ENCODE measurements at regions not wholly inside any gene's neighbourhood (a gene's known extent, or its start where the extent isn't known, plus 50 kb on each side); places are given as distances from the start of the nearest gene placed in this dataset.

GRCh38 chr20:47872341-47872740, 87.1 kb upstream of the SULF2 start:
- Mint-ChIP-seq H3K27me3 (ENCODE audit: low read depth in 3 of 3) (peaks cover 0 to 3% (median 0%) of the 10 kb centered on the region in 3 donors), H3K9me3 (no peaks in the 10 kb centered on the region), H3K36me3 (no peaks in the 10 kb centered on the region), H3K4me1 (no peaks in the 10 kb centered on the region), H3K27ac (no peak overlapping the region), H3K4me3 (no peak overlapping the region)
- DNase-seq, result no peak

- Mint-ChIP-seq H3K4me1 (no peaks in the 10 kb centered on the region), H3K27ac (no peak overlapping the region), H3K9me3 (no peaks in the 10 kb centered on the region), H3K27me3 (ENCODE audit: low read depth in 3 of 3) (peaks cover 0 to 3% (median 1%) of the 10 kb centered on the region in 3 donors), H3K4me3 (no peak overlapping the region), H3K36me3 (no peaks in the 10 kb centered on the region)
- no peak for DNase-seq
Measured at GRCh38 chr20:47870475-47870874, 85.2 kb upstream of the SULF2 start.

DNA sequence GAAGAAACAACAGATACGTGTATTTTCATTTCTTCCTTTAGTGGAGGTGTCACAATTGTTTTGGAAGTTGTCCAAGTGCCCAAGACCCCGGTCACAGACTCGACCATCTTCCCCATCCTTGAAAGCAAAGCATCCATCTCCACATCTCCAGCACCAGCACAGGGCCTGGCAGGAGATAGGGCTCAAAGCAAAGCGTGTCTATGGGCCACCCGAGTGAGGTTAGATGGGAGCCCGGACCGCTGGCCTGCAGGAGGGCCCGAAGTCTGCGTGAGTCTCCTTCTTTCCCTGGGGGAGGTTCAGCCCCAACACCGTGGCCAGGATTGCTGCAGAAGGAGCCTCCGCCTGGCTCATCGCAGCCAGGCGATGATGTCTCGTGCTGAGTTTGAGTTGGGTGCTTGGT, 83.5 kb upstream of the SULF2 start:
- no peak overlapping the region for H3K27ac Mint-ChIP-seq
- H3K36me3 Mint-ChIP-seq, result no peaks in the 10 kb centered on the region
- DNase-seq, result no peak
- no peaks in the 10 kb centered on the region for H3K9me3 Mint-ChIP-seq
- no peak overlapping the region for H3K4me3 Mint-ChIP-seq
- peaks cover 1 to 5% (median 2%) of the 10 kb centered on the region in 3 donors for H3K27me3 Mint-ChIP-seq (ENCODE audit: low read depth in 3 of 3)
- no peaks in the 10 kb centered on the region for H3K4me1 Mint-ChIP-seq

GRCh38 chr20:47868236-47868635, 83.0 kb upstream of the SULF2 start:
- no peak for DNase-seq
- Mint-ChIP-seq H3K36me3 (no peaks in the 10 kb centered on the region), H3K4me1 (no peaks in the 10 kb centered on the region), H3K4me3 (no peak overlapping the region), H3K27ac (no peak overlapping the region), H3K27me3 (ENCODE audit: low read depth in 3 of 3) (peaks cover 1 to 5% (median 2%) of the 10 kb centered on the region in 3 donors), H3K9me3 (peaks cover 0 to 1% (median 0%) of the 10 kb centered on the region in 6 donors)

DNA sequence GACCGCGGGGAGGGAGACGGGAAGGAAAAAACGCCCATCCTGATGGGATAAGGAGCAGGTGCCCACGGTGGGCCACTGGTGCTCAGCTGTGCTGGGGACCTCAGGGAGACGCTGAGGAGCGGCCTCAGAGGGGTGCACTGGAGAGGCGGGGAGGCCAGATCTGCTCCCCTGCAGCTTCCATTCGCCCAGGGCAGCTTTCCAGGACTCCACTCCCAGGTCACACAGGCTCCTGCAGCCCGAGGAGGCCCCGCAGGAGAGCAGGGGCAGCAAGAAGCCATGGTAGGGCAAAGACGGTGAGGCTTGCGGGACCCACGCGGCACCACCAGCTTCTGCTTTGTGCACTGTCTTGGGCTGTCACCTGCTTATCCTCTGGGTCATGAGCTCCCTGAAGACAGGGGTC, 82.5 kb upstream of the SULF2 start:
- Mint-ChIP-seq H3K27ac (no peak overlapping the region), H3K4me3 (no peak overlapping the region), H3K4me1 (no peaks in the 10 kb centered on the region), H3K9me3 (peaks cover 0 to 1% (median 0%) of the 10 kb centered on the region in 6 donors), H3K27me3 (ENCODE audit: low read depth in 3 of 3) (peaks cover 1 to 5% (median 2%) of the 10 kb centered on the region in 3 donors), H3K36me3 (no peaks in the 10 kb centered on the region)
- DNase-seq, result no peak

GRCh38 chr20:47866480-47866879, 81.2 kb upstream of the SULF2 start:
- DNase-seq, result no peak
- peaks cover 0 to 1% (median 0%) of the 10 kb centered on the region in 6 donors for H3K9me3 Mint-ChIP-seq

GRCh38 chr20:47865912-47866311, 80.6 kb upstream of the SULF2 start:
- Mint-ChIP-seq H3K9me3 (peaks cover 0 to 1% (median 0%) of the 10 kb centered on the region in 6 donors), H3K4me3 (no peak overlapping the region), H3K27ac (no peak overlapping the region), H3K4me1 (no peaks in the 10 kb centered on the region), H3K27me3 (ENCODE audit: low read depth in 3 of 3) (peaks cover 1 to 10% (median 4%) of the 10 kb centered on the region in 3 donors), H3K36me3 (no peaks in the 10 kb centered on the region)
- DNase-seq, result no peak

More at GRCh38 chr20:47866480-47866879, 81.2 kb upstream of the SULF2 start:
- no peak overlapping the region for H3K27ac Mint-ChIP-seq
- H3K27me3 Mint-ChIP-seq (ENCODE audit: low read depth in 3 of 3), result peaks cover 1 to 8% (median 4%) of the 10 kb centered on the region in 3 donors
- no peaks in the 10 kb centered on the region for H3K36me3 Mint-ChIP-seq
- no peaks in the 10 kb centered on the region for H3K4me1 Mint-ChIP-seq
- no peak overlapping the region for H3K4me3 Mint-ChIP-seq

- Mint-ChIP-seq H3K27ac (no peak overlapping the region), H3K4me1 (no peaks in the 10 kb centered on the region), H3K4me3 (no peak overlapping the region), H3K36me3 (no peaks in the 10 kb centered on the region), H3K27me3 (ENCODE audit: low read depth in 3 of 3) (peaks cover under 1 to 10% (median 4%) of the 10 kb centered on the region in 3 donors), H3K9me3 (peaks cover 0 to 1% (median 0%) of the 10 kb centered on the region in 6 donors)
- no peak for DNase-seq
Measured at GRCh38 chr20:47865451-47865850, 80.2 kb upstream of the SULF2 start.

DNA sequence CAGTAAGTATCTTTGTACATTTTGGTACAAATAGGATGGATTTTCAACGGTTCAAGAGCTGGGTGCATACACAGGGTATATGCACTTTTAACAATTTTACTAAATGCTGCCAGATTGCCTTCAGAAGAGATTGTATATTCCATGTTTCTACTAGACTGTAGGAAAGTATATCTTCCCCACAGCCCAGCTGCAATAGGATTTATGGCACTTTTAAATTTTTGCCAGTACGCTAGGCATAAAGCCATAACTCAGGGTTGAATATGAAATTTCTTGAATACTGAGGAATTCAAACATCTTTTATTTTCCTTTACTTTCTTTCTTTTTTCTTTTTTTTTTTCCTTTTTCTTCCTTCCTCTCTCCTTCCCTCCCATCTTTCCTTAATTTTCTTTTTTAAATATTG, 78.7 kb upstream of the SULF2 start:
- Mint-ChIP-seq H3K4me3 (no peak overlapping the region), H3K27me3 (ENCODE audit: low read depth in 3 of 3) (peaks cover 0 to 10% (median 4%) of the 10 kb centered on the region in 3 donors), H3K36me3 (no peaks in the 10 kb centered on the region), H3K9me3 (peaks cover 0 to 1% (median 0%) of the 10 kb centered on the region in 6 donors), H3K27ac (no peak overlapping the region), H3K4me1 (no peaks in the 10 kb centered on the region)
- DNase-seq, result no peak

GRCh38 chr20:47863315-47863965, 78.2 kb upstream of the SULF2 start:
- no peak overlapping the region for H3K4me3 Mint-ChIP-seq

GRCh38 chr20:47862574-47863240, 77.4 kb upstream of the SULF2 start:
- no peak overlapping the region for H3K27ac Mint-ChIP-seq
- H3K4me3 Mint-ChIP-seq, result no peak overlapping the region
- peaks cover 0 to 1% (median 0%) of the 10 kb centered on the region in 6 donors for H3K9me3 Mint-ChIP-seq

More at GRCh38 chr20:47863315-47863965, 78.2 kb upstream of the SULF2 start:
- Mint-ChIP-seq H3K9me3 (peaks cover 0 to 1% (median 0%) of the 10 kb centered on the region in 6 donors), H3K4me1 (no peaks in the 10 kb centered on the region), H3K27ac (no peak overlapping the region), H3K36me3 (no peaks in the 10 kb centered on the region), H3K27me3 (ENCODE audit: low read depth in 3 of 3) (peaks cover 0 to 10% (median 4%) of the 10 kb centered on the region in 3 donors)
- no peak for DNase-seq

GRCh38 chr20:47861116-47861515, 75.8 kb upstream of the SULF2 start:
- DNase-seq, result no peak
- Mint-ChIP-seq H3K27me3 (ENCODE audit: low read depth in 3 of 3) (peaks cover 0 to 13% (median 7%) of the 10 kb centered on the region in 3 donors), H3K36me3 (no peaks in the 10 kb centered on the region), H3K9me3 (peaks cover 0 to 1% (median 0%) of the 10 kb centered on the region in 6 donors), H3K4me3 (no peak overlapping the region), H3K27ac (no peak overlapping the region), H3K4me1 (no peaks in the 10 kb centered on the region)

More at GRCh38 chr20:47862574-47863240, 77.4 kb upstream of the SULF2 start:
- no peaks in the 10 kb centered on the region for H3K36me3 Mint-ChIP-seq
- H3K27me3 Mint-ChIP-seq (ENCODE audit: low read depth in 3 of 3), result peaks cover 0 to 10% (median 7%) of the 10 kb centered on the region in 3 donors
- DNase-seq, result no peak
- H3K4me1 Mint-ChIP-seq, result no peaks in the 10 kb centered on the region

- DNase-seq, result no peak
- Mint-ChIP-seq H3K9me3 (peaks cover 0 to 1% (median 0%) of the 10 kb centered on the region in 6 donors), H3K36me3 (no peaks in the 10 kb centered on the region), H3K4me3 (no peak overlapping the region), H3K4me1 (no peaks in the 10 kb centered on the region), H3K27ac (no peak overlapping the region), H3K27me3 (ENCODE audit: low read depth in 3 of 3) (peaks cover 0 to 10% (median 7%) of the 10 kb centered on the region in 3 donors)
Measured at GRCh38 chr20:47860049-47860830, 75.0 kb upstream of the SULF2 start.

DNA sequence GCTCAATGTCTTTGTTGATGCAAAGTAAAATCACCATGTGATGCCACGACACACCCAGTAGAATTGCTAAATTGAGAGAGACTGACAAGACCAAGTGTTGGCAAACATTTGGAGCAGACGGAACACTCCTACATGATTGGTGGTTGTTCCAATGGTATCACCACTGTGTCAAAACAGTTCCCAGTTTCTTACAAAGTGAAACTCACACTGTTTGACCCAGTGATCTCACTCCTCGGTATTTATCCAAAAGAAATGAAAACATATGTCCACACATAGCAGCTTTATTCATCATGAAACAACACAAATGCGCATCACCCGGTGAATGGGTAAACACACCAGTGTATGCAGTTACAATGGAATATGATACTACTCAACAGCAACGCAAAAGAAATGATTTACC, 74.0 kb upstream of the SULF2 start:
- no peaks in the 10 kb centered on the region for H3K4me1 Mint-ChIP-seq
- DNase-seq, result no peak
- H3K27me3 Mint-ChIP-seq (ENCODE audit: low read depth in 3 of 3), result peaks cover 0 to 10% (median 7%) of the 10 kb centered on the region in 3 donors
- H3K4me3 Mint-ChIP-seq, result no peak overlapping the region
- H3K27ac Mint-ChIP-seq, result no peak overlapping the region
- H3K36me3 Mint-ChIP-seq, result no peaks in the 10 kb centered on the region
- peaks cover 0 to 1% (median 0%) of the 10 kb centered on the region in 6 donors for H3K9me3 Mint-ChIP-seq

Data from immature natural killer cell (primary cell).